CD4-positive, alpha-beta T cell treated with Interleukin-4 for 4 hours (primary cell): ENCODE measurements at regions not wholly inside any gene's neighbourhood (a gene's known extent, or its start where the extent isn't known, plus 50 kb on each side); places are given as distances from the start of the nearest gene placed in this dataset.

Source experiments
- DNase-seq: peaks from one replicate; pipeline ENCODE4 v3.0.0-alpha.2; 2020

- no peak for DNase-seq
These were observed 219.7 kb upstream of the PKDCC start for GRCh38 chr2:41828052-41828643.

GRCh38 chr2:41829052-41829451, 218.8 kb upstream of the PKDCC start:
- DNase-seq = no peak

DNA sequence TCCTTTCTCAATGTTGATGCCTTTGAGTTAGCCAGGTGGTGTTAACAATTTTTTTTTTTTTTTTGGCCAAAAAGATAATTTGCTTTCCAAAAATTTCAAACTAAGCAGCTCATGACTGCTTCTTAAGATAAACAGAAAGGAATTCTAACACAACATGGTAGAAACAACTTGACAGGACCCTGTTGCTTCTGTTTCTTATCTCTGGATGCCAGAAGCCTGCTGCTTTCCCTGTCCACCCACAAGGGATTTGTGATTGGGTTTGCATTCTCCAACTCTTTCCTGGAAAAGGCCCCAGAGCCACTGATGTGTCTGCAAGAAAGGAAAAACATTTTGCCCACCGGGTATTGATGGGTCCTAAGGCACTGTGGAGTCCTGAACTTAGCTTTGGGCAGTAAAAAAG, 217.2 kb upstream of the PKDCC start:
- no peak for DNase-seq

- DNase-seq = no peak
These were observed 215.6 kb upstream of the PKDCC start for GRCh38 chr2:41832218-41832617.

- DNase-seq = no peak
These were observed 212.4 kb upstream of the PKDCC start for GRCh38 chr2:41835401-41835800.

- peak; percentile 2 for DNase-seq
These were observed 210.9 kb upstream of the PKDCC start for GRCh38 chr2:41836948-41837347.

GRCh38 chr2:41837610-41838009, 210.2 kb upstream of the PKDCC start:
- no peak for DNase-seq

- DNase-seq = peak; percentile 98
These were observed 206.9 kb upstream of the PKDCC start for GRCh38 chr2:41840702-41841551.

GRCh38 chr2:41846962-41847361, 200.9 kb upstream of the PKDCC start:
- no peak for DNase-seq

DNA sequence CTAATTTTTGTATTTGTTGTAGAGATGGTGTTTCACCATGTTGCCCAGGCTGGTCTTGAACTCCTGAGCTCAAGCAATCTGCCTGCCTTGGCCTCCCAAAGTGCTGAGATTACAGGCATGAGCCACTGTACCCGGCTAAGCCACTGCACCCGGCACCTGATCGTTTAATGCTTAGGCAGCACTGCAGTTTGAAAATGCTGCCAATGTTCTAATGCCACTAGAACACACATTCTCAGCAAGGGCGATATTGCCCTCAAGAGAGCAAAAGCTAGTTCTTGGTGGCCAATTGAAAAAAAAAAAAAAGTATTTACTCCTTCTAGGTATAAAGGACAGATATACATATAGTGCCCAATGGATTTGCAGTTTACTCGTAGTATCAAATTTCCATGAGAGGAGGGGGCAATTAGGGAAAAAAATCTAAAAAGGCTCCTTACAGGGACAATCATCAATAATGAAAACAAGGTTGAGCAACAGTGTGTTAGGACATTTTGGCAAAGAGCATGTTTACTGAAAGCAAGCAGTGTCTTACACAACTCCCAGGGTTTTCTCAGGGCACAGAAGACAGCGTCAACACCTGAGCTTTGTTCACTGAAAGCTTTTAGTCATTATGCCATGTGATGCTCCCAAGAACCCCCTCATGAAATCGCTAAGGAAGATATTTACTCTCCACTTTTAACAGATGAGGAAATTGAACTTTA, 199.9 kb upstream of the PKDCC start:
- DNase-seq = no peak

DNA sequence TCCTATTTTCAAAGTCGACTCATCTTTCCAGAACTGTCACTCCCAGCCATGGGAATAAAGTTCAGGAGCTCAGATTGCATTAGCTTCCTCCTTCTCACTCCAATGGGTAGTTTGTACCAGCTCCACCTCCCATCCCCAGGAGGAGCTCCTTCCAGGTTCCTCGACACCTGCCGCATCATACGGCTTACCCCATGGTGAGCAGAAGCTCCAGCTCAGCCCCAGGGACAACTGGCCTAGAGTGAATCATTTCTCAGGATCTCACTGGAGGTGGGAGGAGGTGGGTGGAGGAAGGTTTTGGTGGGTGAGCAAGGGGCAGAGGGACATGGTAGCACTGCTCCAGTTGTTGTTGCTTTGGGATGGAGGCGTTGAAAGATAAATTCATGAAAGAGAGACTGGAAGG, 196.3 kb upstream of the PKDCC start:
- no peak for DNase-seq

DNA sequence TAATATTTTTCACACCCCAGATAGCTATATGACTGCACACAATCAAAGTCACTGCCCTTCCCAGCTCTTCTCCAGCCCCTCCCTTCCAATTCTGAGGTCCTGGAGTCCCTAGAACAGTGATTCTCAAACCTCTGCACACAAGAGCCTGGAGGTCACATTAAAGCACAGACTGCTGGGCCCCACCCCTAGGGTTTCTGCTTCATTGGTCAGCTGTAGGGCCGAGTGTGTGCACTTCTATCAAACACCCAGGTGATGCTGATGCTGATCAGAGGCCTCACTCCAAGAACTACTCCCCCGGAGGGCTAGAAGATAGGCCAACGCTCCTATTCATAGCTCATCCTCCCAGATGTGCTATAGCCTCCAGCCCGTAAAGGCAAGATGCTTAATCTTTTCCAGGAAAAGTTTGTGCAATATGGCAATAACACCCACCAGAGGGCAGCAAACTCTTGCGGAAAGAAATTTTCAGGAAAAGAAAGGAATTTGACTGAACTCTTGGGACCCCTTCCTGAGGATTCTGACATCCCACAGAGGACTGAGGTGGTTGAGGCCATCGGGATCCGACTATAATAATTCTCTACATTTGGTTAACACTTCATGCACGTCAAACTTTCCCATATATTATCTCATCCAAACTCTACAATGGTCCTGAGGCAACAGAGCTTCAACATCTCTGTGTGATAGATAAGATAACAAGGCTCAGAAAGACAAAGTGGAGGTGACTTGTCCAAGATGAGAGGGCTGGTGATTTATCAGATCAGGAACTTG, 194.2 kb upstream of the PKDCC start:
- DNase-seq = peak; percentile 20

- no peak for DNase-seq
These were observed 193.6 kb upstream of the PKDCC start for GRCh38 chr2:41854227-41854626.

DNA sequence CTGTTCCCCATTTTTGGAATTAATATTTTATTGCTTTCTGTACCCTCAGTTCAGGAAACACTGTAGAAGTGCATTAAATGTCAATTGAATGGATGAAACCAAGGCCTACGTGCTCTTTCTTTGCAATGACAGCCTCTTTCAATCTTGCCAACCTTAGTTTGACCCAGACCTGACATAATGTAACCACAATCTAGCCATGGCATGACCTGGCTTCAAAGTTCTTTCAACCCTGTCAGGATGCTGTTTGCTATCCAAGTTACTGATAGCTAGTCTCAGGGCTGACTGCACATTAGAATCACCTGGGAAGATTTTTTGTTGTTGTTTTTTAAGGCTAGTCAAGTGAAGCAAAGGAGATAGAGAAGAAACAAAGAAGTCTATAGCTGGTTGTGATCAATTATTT, 190.9 kb upstream of the PKDCC start:
- no peak for DNase-seq

DNA sequence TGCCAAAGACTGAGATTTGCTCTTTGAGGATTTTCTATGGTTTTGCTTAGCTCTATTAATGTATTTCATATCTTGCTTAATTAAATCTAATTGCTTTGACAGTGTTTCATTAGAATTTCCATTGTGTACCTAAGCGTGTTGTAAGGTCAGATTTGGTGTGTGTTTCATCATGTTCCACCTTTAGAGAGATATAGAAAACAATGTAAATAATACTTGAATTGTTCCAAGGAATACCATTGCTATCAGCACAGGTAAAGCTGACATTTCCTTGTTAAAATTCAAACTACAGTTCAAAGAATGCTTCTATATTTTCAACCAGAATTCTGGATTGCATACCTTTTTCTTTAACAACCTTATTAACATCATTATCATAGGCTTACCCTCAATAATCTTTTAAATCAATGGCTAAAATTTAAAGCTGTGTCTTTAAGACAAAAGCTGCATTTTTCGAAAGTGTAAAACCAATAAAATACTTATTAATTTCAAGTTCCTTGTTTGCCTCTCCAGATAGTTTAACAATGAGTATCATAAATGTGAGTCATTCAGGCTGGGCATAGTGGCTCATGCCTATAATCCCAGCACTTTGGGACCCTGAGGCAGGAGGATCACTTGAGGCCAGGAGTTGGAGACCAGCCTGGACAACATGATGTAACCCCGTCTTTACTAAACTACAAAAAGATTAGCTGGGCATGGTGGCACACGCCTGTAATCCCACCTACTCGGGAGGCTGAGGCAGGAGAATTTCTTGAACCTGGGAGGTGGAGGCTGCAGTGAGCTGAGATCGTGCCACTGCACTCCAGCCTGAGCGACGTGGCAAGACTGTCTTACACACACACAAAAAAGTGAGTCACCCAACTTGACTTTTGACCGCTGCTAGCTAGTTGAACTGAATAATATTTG, 188.0 kb upstream of the PKDCC start:
- no peak for DNase-seq

- no peak for DNase-seq
These were observed 184.8 kb upstream of the PKDCC start for GRCh38 chr2:41863062-41863461.

GRCh38 chr2:41865263-41865662, 182.6 kb upstream of the PKDCC start:
- DNase-seq = no peak

- DNase-seq = no peak
These were observed 180.3 kb upstream of the PKDCC start for GRCh38 chr2:41867553-41867952.

- DNase-seq = peak; percentile 60
These were observed 178.1 kb upstream of the PKDCC start for GRCh38 chr2:41869542-41870264.

GRCh38 chr2:41870265-41870585, 177.6 kb upstream of the PKDCC start:
- no peak for DNase-seq

- no peak for DNase-seq
These were observed 176.7 kb upstream of the PKDCC start for GRCh38 chr2:41871080-41871479.

DNA sequence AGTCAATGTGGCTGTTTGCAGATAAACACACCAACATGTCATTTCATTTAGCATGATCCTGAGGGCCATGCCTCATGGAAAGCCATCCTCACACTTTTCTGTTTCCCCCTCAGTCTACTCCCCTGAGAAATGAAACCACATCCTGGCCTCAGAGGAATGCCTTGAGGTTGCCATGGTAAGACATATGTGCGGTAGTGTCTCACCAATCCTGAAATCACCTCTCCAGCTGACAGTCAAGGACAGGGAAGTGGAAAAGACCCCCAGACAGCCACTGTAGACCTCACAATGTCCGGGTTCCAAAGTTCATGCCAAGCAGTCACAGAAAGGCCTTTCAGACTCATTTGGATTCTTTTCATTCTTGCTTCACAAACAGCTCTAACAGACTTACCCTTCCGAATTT, 175.2 kb upstream of the PKDCC start:
- no peak for DNase-seq
